Sigmoid colon (tissue), 6 donors: ENCODE measurements at regions not wholly inside any gene's neighbourhood (a gene's known extent, or its start where the extent isn't known, plus 50 kb on each side); places are given as distances from the start of the nearest gene placed in this dataset.

Experiments used
- DNase-seq: peaks from one replicate; pipeline ENCODE4 v3.0.0-alpha.2; 2019
- H3K27ac ChIP-seq, 4 donors: fragments of 200-600 bp; sonication (generic); one replicate each; pipeline ENCODE4 v1.5.1; 2016 to 2019; ENCODE audit warnings: mild to moderate bottlenecking in 1 of 4
- H3K27me3 ChIP-seq, 3 donors: fragments of 200-600 bp; sonication (generic); one replicate each; pipeline ENCODE4 v1.5.1; 2019; ENCODE audit warnings: mild to moderate bottlenecking in 1 of 3
- H3K36me3 ChIP-seq, 4 donors: fragments of 200-600 bp; sonication (generic); one replicate each; pipeline ENCODE4 v1.5.1; 2016 to 2019
- H3K4me1 ChIP-seq, 4 donors: fragments of 200-600 bp; sonication (generic); one replicate each; pipeline ENCODE4 v1.5.1; 2017 to 2019
- H3K4me3 ChIP-seq, 4 donors: fragments of 200-600 bp; sonication (generic); one replicate each; pipeline ENCODE4 v1.5.1; 2017 to 2019; ENCODE audit warnings: mild to moderate bottlenecking in 2 of 4, moderate library complexity in 1 of 4
- H3K9me3 ChIP-seq, 4 donors: fragments of 200-600 bp in 3 of 4; sonication (generic) in 3 of 4; one replicate each; pipeline versions ENCODE4 v1.5.1 to v1.6.1; 2013 to 2019
- EP300 ChIP-seq, 4 donors: sonication (generic); formaldehyde crosslinking; IDR thresholded peaks; one replicate each; pipeline ENCODE4 v1.6.1; 2017; ENCODE audit warnings: antibody characterized with exemption in 4 of 4
- POLR2A ChIP-seq, 2 donors: fragments of 450-650 bp; IDR thresholded peaks; one replicate each; pipeline ENCODE4 v1.6.1; 2016; ENCODE audit warnings: antibody characterized with exemption in 2 of 2, mild to moderate bottlenecking in 2 of 2, moderate library complexity in 2 of 2
- POLR2AphosphoS5 ChIP-seq, 4 donors: sonication (generic); formaldehyde crosslinking; IDR thresholded peaks; one replicate each; pipeline ENCODE4 v1.6.1; 2017; ENCODE audit warnings: antibody characterized with exemption in 4 of 4
- WGBS, 2 donors: extraction: QIAGEN DNeasy Blood & Tissue Kit; methylation state at CpG; one replicate each; pipeline ENCODE4 v1.1.7; 2013; 5-methylcytosine and 5-hydroxymethylcytosine counted together
- intact Hi-C: fragments of 100-400 bp; cut with DNase I; formaldehyde crosslinking; loops from one replicate; pipeline ENCODE4 v1.15.1; 2023
- TF ChIP-seq, protein P1 (sequence below), 4 experiments: fragments of 450-650 bp in 3 of 4; fragments of 200-600 bp in 1 of 4; IDR thresholded peaks; one replicate each; pipeline ENCODE4 v1.5.1; 2016 to 2019; ENCODE audit warnings: antibody characterized with exemption in 4 of 4, mild to moderate bottlenecking in 3 of 4, moderate library complexity in 2 of 4
- donor health status: healthy with polysubstance abuse.
- donor health status: healthy.

DNA sequence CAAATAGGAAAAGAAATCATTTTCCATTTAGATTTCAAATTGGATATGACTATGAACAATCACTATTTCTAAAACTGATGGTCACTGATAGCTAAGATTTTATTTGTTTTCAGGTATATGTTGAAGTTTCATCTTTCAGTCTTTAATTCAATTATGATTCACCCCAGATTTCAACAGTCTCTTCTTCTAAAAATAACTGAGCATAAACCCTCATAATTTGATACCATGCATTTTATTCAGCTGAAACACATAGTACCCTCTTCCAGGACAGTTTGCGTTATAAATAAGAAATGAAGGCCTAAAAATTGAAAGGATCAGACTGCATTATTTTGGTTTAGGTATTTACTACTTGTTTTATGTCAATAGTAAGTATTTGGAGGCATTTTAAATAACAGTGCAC is 428.5 kb upstream of the NBEA start:
- H3K27ac ChIP-seq, result no peak overlapping the region
- 90 to 93% methylated on average over 1 of the region's 1 CpG for WGBS, 2 donors
- DNase-seq, result no peak
- peaks cover 0 to 4% (median 0%) of the 10 kb centered on the region in 4 donors for H3K4me1 ChIP-seq
- TF ChIP-seq POLR2AphosphoS5 (IDR thresholded peaks at IDR 0.05) (no peak), POLR2A (IDR thresholded peaks at IDR 0.05) (no peak), EP300 (IDR thresholded peaks at IDR 0.05) (no peak)
- TF ChIP-seq, protein P1, sequence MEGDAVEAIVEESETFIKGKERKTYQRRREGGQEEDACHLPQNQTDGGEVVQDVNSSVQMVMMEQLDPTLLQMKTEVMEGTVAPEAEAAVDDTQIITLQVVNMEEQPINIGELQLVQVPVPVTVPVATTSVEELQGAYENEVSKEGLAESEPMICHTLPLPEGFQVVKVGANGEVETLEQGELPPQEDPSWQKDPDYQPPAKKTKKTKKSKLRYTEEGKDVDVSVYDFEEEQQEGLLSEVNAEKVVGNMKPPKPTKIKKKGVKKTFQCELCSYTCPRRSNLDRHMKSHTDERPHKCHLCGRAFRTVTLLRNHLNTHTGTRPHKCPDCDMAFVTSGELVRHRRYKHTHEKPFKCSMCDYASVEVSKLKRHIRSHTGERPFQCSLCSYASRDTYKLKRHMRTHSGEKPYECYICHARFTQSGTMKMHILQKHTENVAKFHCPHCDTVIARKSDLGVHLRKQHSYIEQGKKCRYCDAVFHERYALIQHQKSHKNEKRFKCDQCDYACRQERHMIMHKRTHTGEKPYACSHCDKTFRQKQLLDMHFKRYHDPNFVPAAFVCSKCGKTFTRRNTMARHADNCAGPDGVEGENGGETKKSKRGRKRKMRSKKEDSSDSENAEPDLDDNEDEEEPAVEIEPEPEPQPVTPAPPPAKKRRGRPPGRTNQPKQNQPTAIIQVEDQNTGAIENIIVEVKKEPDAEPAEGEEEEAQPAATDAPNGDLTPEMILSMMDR (IDR thresholded peaks at IDR 0.05), result no peak
- no peaks in the 10 kb centered on the region for H3K36me3 ChIP-seq
- no peak overlapping the region for H3K4me3 ChIP-seq
- H3K27me3 ChIP-seq, result no peaks in the 10 kb centered on the region
- no peaks in the 10 kb centered on the region for H3K9me3 ChIP-seq
- intact Hi-C loops, result no loop called here

- no peak overlapping the region for H3K4me3 ChIP-seq
Measured at GRCh38 chr13:34515201-34515600, 426.9 kb upstream of the NBEA start.

DNA sequence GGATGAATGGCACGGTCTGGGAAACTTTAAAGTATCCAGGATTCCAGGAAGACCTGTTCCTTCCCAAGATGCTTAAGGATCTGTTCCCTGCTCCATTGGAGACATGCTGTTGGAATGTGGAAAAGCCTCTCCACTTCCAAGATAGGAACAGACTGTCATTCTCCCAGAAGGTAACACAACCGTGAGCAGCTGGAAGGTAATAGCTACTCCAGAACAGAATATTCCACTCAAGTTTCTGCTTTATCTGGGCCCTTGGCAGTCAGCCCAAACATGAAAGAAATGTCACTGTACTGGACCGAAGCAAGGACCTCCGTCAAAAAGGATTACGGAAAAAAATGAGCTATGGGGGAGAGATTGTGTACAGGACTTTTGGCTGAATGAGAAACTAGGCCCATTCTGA is 420.9 kb upstream of the NBEA start:
- Histone ChIP-seq H3K4me1 (peaks cover 0 to 19% (median 0%) of the 10 kb centered on the region in 4 donors), H3K36me3 (no peaks in the 10 kb centered on the region), H3K9me3 (no peaks in the 10 kb centered on the region), H3K4me3 (no peak overlapping the region), H3K27ac (no peak overlapping the region), H3K27me3 (no peaks in the 10 kb centered on the region)
- TF ChIP-seq EP300 (IDR thresholded peaks at IDR 0.05) (no peak), POLR2AphosphoS5 (IDR thresholded peaks at IDR 0.05) (no peak), POLR2A (IDR thresholded peaks at IDR 0.05) (no peak)
- TF ChIP-seq, protein P1 (IDR thresholded peaks at IDR 0.05), result no peak
- intact Hi-C loops, result no loop called here
- WGBS, 2 donors, result 89 to 94% methylated on average over 5 of the region's 5 CpGs
- no peak for DNase-seq

More at GRCh38 chr13:34515201-34515600, 426.9 kb upstream of the NBEA start:
- WGBS, 2 donors, result 95 to 97% methylated on average over 3 of the region's 3 CpGs
- TF ChIP-seq, protein P1 (IDR thresholded peaks at IDR 0.05), result no peak
- no peak for TF ChIP-seq POLR2A (IDR thresholded peaks at IDR 0.05)
- no peak for TF ChIP-seq POLR2AphosphoS5 (IDR thresholded peaks at IDR 0.05)
- TF ChIP-seq EP300 (IDR thresholded peaks at IDR 0.05), result no peak
- Histone ChIP-seq H3K27me3 (no peaks in the 10 kb centered on the region), H3K36me3 (no peaks in the 10 kb centered on the region), H3K4me1 (peaks cover 0 to 12% (median 0%) of the 10 kb centered on the region in 4 donors), H3K27ac (no peak overlapping the region), H3K9me3 (no peaks in the 10 kb centered on the region)
- intact Hi-C loops, result no loop called here
- no peak for DNase-seq

DNA sequence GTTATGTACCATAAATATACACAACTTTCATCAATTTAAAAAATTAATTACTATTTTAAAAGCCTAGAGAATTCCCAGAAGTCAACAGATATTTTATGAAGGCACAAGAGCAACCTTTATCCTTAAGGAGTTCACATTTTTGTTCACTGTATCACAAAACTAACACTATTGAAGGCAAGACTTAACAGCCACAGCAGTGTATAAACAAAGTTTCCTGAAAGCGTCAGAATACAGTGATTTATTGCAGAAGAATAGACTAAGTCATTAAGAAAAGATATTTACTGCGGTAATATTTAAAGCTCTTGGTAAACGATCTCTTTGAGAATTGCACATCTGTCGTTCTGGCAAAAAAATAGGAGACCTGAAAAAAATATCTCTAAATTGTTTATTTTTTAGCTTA is 419.3 kb upstream of the NBEA start:
- H3K27ac ChIP-seq, result no peak overlapping the region
- no peaks in the 10 kb centered on the region for H3K27me3 ChIP-seq
- intact Hi-C loops, result no loop called here
- H3K4me3 ChIP-seq, result no peak overlapping the region
- H3K9me3 ChIP-seq, result no peaks in the 10 kb centered on the region
- WGBS, 2 donors, result 67 to 81% methylated on average over 4 of the region's 4 CpGs
- TF ChIP-seq, protein P1 (IDR thresholded peaks at IDR 0.05), result no peak
- no peak for TF ChIP-seq POLR2AphosphoS5 (IDR thresholded peaks at IDR 0.05)
- TF ChIP-seq POLR2A (IDR thresholded peaks at IDR 0.05), result no peak
- no peak for TF ChIP-seq EP300 (IDR thresholded peaks at IDR 0.05)
- no peak for DNase-seq
- H3K4me1 ChIP-seq, result peaks cover 0 to 19% (median 0%) of the 10 kb centered on the region in 4 donors
- H3K36me3 ChIP-seq, result no peaks in the 10 kb centered on the region

GRCh38 chr13:34523406-34523805 is 418.7 kb upstream of the NBEA start:
- intact Hi-C loops, result no loop called here
- WGBS, 2 donors, result 73 to 74% methylated on average over 3 of the region's 3 CpGs
- TF ChIP-seq POLR2A (IDR thresholded peaks at IDR 0.05), result no peak
- TF ChIP-seq, protein P1 (IDR thresholded peaks at IDR 0.05), result no peak
- TF ChIP-seq EP300 (IDR thresholded peaks at IDR 0.05), result no peak
- no peak for TF ChIP-seq POLR2AphosphoS5 (IDR thresholded peaks at IDR 0.05)
- no peak for DNase-seq
- Histone ChIP-seq H3K36me3 (no peaks in the 10 kb centered on the region), H3K27me3 (no peaks in the 10 kb centered on the region), H3K4me3 (no peak overlapping the region), H3K9me3 (no peaks in the 10 kb centered on the region), H3K27ac (no peak overlapping the region), H3K4me1 (peaks cover 0 to 19% (median 0%) of the 10 kb centered on the region in 4 donors)
